Kidney capillary endothelial cell (primary cell): ENCODE measurements at regions not wholly inside any gene's neighbourhood (a gene's known extent, or its start where the extent isn't known, plus 50 kb on each side); places are given as distances from the start of the nearest gene placed in this dataset.
"Not testable (repeated sequence)": the region's sequence is repeated elsewhere in the genome, so short reads cannot be mapped to it uniquely, and the experiment has no call there.

Experiments
- DNase-seq: peaks from one replicate; pipeline ENCODE4 v3.0.0-alpha.2; 2018; ENCODE audit warnings: low spot score

GRCh38 chr20:60760256-60761000, 491.6 kb upstream of the CDH4 start:
- DNase-seq: no peak

- no peak for DNase-seq
Observed at GRCh38 chr20:60761056-60761455, 491.0 kb upstream of the CDH4 start.

DNA sequence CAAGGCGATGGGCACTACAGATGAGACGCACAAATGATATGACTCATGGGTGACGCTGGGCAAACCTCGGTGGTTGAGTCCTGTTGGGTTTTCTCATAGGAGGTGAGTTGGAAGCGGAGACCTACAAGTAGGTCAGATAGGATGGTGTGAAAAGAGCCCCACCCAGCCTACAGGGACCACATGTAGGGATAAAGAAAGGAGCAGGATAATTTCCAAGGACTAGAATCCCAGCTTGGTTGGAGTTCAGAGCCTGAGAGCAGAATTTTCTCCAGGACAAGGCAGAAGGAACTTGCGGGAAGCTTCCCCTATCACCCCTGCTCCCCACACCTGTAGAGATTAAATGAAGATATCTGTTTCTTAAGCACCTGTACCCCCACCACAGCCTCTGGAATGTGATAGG, 489.7 kb upstream of the CDH4 start:
- DNase-seq: no peak

DNA sequence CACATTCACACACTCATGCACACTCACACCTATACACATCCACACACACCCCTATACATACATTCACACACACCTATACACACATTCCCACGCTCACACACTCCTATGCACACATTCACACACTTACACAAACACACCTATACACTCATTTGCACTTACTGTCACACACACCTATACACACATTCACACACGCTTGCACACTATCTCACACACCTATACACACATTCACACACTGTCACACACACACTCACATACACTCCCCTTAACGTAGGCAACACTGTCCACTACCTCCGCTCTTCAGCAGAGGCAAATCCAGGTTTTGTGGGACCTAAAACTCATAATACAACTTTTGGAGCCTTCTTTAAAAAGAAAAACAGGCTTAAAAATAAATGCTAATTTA, 487.7 kb upstream of the CDH4 start:
- no peak for DNase-seq

DNA sequence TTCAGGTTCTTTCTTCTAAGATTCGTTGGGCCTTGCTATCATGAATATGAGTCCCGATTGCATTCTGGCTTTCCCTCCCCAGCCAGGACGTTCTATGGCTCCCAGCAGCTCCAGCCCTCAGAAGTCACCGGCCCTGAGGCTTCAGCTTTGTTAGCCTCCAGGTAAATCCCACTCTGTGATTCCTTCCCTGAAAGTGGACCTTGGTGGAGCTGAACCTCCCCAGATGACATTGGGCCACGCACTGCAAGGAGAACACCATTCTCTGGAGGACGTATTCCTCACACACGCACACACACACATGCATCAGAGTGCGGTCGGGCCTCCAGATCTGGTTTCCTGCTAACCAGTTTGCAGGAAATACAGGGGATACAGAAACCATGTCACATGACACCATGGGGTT, 487.3 kb upstream of the CDH4 start:
- DNase-seq: no peak

GRCh38 chr20:60765821-60766403, 486.1 kb upstream of the CDH4 start:
- DNase-seq: no peak

DNA sequence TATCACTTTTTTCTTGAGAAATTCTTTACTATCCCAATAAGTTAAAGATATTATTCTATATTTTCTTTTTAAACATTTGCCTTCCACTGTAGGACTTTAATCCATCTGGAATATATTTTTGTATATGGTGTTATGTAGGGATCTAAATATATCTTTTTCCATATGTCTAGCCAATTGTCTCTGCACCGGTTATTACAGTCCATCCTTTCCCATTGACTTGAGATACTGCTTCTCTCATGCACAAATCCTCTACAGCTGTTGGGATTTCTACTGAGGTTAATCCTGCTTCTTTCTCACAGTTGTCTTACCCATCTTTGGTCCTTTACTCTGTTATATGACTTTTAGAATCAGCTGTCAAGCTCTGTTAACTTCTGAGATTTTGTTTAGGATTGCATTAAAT, 483.8 kb upstream of the CDH4 start:
- DNase-seq: no peak

DNA sequence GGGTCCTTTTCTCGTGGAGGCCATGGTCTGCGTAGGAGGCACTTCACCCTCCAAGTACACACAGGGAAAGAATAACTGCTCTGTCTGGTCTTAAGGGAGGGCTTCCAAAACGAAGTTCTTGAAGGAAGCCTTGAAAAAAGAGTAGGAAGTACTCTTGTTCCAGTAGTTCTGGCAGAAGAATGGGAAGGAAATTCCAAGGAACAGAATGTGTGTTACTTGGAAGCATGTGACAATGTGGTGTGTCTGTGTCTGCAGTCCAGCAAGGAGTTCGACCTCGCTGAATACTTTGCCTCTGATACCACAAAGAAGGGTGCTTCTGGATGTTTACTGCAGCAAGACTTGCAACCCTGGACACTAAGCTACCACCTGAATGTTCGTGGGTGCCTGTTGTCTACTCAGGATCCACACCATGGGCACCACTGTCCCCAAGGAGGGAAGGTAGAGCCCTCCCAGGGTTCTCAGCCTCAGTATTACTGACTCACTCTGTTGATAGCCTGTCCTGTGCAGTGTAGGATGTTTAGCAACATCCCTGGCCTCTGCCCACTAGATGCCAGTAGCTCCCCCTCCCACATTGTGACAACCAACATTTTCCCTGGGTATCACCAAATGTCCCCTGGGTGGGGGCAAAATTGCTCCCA, 471.6 kb upstream of the CDH4 start:
- no peak for DNase-seq

- DNase-seq: no peak
Observed at GRCh38 chr20:60782959-60783625, 469.0 kb upstream of the CDH4 start.

- no peak for DNase-seq
Observed at GRCh38 chr20:60785301-60785700, 466.8 kb upstream of the CDH4 start.

- no peak for DNase-seq
Observed at GRCh38 chr20:60785785-60786184, 466.3 kb upstream of the CDH4 start.

GRCh38 chr20:60786686-60787217, 465.3 kb upstream of the CDH4 start:
- no peak for DNase-seq

- no peak for DNase-seq
Observed at GRCh38 chr20:60787276-60787675, 464.8 kb upstream of the CDH4 start.

DNA sequence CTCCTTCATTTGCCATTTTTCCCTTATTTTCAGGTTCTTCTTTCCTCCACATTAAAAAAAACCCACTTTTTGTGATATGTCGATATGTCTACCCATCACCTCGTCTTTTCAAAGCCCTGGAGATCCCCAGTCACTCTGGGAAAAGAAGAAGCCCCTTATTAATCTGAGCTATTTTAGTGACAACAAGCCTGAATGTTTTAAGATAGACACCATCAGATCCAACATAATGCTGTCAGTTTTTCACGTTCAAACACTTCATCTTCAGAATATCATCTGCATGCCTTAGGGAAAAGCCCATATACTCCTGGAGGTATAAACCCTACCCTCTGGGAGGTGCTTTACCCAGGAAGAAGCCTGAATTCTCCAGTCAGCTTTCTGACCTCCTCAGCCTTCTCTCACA, 464.0 kb upstream of the CDH4 start:
- DNase-seq: no peak

DNA sequence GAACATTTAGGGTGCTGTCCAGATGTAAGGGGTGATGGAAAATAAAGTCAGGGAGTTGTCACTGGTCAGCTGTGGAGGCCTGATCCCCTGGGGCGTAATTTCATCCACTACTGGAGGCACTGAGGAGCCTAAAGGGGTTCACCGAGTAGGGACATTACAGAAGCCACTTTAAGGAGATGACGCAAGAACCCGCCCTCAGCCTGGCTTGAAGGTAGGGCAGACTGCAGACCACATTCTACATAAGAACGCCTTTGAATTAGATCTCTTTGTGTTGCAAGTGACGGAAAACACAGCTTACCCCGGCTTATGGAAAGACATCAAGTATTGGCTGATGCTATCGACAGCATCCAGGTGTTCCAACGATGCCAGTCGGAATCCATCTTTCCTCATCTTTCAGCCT, 462.7 kb upstream of the CDH4 start:
- no peak for DNase-seq

- DNase-seq: not testable (repeated sequence)
Observed at GRCh38 chr20:60790339-60790738, 461.7 kb upstream of the CDH4 start.

GRCh38 chr20:60791823-60792222, 460.2 kb upstream of the CDH4 start:
- no peak for DNase-seq

DNA sequence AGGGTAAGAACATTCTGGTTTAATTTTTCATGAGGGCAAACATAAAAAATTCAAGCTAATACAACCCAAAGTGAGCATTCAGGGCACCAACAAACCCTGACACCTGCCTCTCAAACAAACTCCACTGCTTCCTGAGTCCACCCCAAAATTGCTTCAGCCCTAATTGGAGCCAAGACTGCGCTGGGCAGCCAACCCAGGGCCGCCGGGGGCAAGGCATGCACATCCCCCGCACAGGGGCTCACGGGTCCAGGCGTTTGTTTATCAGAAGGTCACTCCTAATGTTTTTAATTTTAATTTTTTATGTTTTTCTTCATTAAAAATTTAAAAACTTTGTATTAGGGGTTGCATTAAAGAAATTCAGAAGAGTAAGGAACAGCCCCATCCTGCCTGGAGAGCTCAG, 459.1 kb upstream of the CDH4 start:
- DNase-seq: no peak

DNA sequence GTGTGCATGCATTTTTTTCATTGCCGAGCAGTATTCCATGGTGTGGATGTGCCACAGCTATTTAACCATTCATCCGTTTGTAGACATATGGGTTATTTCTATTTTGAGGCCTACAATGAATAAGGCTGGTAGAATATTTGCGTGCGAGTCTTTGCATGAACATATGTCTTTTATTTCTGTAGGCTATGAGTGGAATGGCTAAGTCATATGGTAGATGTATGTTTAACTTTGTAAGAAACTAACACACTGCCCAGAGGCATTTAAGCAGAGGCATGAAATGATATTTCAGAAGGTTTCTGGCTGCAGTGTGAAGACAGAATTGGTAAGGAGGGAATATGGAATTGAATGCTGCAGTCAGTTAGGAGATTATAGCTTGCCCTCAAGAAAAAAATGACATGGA, 457.4 kb upstream of the CDH4 start:
- DNase-seq: no peak

DNA sequence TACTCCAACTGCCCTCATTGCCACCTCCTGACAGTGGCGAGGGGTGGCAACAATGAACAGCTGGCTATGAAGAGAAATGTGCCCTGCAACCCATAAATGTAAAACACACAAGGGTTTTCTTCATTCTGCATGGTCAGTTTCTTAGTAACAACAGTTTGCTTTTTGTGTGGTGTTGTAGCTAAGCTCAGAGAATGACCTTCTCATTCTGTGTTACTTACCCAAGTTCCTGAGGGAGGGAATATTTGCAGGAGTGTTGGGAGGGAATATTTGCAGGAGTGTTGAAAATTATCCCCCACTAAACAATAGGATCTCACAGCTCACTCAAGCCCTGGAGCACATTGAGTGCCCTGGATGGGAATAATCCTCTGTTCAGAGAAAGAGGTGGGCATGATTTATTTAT, 456.4 kb upstream of the CDH4 start:
- DNase-seq: no peak

DNA sequence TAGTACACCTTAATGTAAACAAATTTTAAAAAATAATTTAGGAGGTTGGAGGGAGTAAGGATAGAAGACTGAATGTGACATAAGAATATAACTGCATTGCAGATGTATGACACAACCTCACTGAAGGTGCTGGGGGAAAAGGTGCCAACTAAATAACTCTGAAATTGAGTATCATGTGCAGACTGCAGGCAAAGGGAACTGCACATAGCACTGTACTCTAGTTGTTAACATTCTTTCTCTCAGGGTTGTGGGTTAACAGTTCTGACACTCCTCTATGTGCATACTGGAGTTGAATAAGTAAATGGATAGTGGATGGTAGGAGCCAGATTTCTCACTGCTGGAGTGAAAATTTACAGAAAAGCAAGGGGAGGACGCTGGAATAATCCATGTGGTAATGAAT, 451.9 kb upstream of the CDH4 start:
- DNase-seq: no peak

DNA sequence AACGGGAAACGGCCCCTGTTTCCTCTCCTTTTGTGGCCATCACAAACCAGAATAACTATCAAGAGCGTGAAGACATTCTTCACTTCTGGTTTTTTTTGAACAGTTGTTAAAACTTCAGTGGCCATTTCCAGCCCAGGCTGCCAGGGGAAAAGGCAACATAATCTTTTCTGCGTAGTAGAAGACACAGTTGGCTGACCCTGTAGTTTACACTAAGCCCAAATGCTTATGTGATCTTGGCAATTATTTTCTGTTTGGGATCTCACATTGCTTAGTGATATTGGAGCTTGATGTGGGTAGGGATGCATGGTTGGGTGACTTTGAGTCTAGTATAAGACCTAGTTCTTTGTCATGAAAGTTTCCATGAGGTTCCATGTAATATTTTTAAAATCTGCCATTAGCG, 449.4 kb upstream of the CDH4 start:
- DNase-seq: no peak
